ENCODE measurements at regions not wholly inside any gene's neighbourhood (a gene's known extent, or its start where the extent isn't known, plus 50 kb on each side); places are given as distances from the start of the nearest gene placed in this dataset.
"Not testable (repeated sequence)": the region's sequence is repeated elsewhere in the genome, so short reads cannot be mapped to it uniquely, and the experiment has no call there.

GRCh38 chr14:105921781-105922180, 395.4 kb downstream of the TMEM121 start:
- not testable (repeated sequence) for TF ChIP-seq RARB (CRISPR knock-in tag; IDR thresholded peaks at IDR 0.05); TCF4 (CRISPR knock-in tag; IDR thresholded peaks at IDR 0.05; ENCODE audit: borderline replicate concordance); ZNF565 (CRISPR knock-in tag; conservative IDR thresholded peaks at IDR 0.05; ENCODE audit: low read depth); SNAI2 (CRISPR knock-in tag; IDR thresholded peaks at IDR 0.05); POU6F1 (CRISPR knock-in tag; IDR thresholded peaks at IDR 0.05; ENCODE audit: borderline replicate concordance, low read depth)
